Right ventricle myocardium superior (tissue), 1 donor: ENCODE measurements at regions not wholly inside any gene's neighbourhood (a gene's known extent, or its start where the extent isn't known, plus 50 kb on each side); places are given as distances from the start of the nearest gene placed in this dataset.

Source experiments
- ATAC-seq: fragments of 200-7000 bp; cut with Tn5 transposase; one replicate; pipeline ENCODE4 v1.9.1; 2020; ENCODE audit warnings: mild to moderate bottlenecking; ENCODE audit not compliant: poor library complexity
- DNase-seq: peaks from one replicate; pipeline ENCODE4 v3.0.0-alpha.2; 2020
- intact Hi-C: fragments of 100-400 bp; cut with DNase I; formaldehyde crosslinking; loops from one replicate; pipeline ENCODE4 v1.11.2; 2022
- donor health status: DM: no; HTN: yes; CAD: no; lungs with severe emphysema.

GRCh38 chr3:86743233-86743632 lies 247.7 kb downstream of the VGLL3 start:
- intact Hi-C loops, result no loop called here

GRCh38 chr3:86740751-86741150 lies 250.2 kb downstream of the VGLL3 start:
- intact Hi-C loops, result no loop called here
- no peak for DNase-seq
- no peak for ATAC-seq

More at GRCh38 chr3:86743233-86743632, 247.7 kb downstream of the VGLL3 start:
- ATAC-seq (no peak), DNase-seq (no peak)

- intact Hi-C loops, result no loop called here
- no peak for ATAC-seq
Measured at GRCh38 chr3:86739244-86739643, 251.7 kb downstream of the VGLL3 start.

GRCh38 chr3:86738684-86739083 lies 252.3 kb downstream of the VGLL3 start:
- ATAC-seq, result no peak
- no peak for DNase-seq
- intact Hi-C loops, result no loop called here

More at GRCh38 chr3:86739244-86739643, 251.7 kb downstream of the VGLL3 start:
- DNase-seq, result no peak

- ATAC-seq, result no peak
- no peak for DNase-seq
- intact Hi-C loops, result no loop called here
Measured at GRCh38 chr3:86737517-86737916, 253.4 kb downstream of the VGLL3 start.

GRCh38 chr3:86733257-86733656 lies 257.7 kb downstream of the VGLL3 start:
- intact Hi-C loops, result no loop called here
- ATAC-seq (no peak), DNase-seq (no peak)

GRCh38 chr3:86731501-86731901 lies 259.4 kb downstream of the VGLL3 start:
- no peak for ATAC-seq
- intact Hi-C loops, result no loop called here
- DNase-seq, result peak; percentile 26

- DNase-seq, result no peak
- intact Hi-C loops, result no loop called here
- no peak for ATAC-seq
Measured at GRCh38 chr3:86723433-86723832, 267.5 kb downstream of the VGLL3 start.

GRCh38 chr3:86711634-86712033 lies 279.3 kb downstream of the VGLL3 start:
- ATAC-seq (no peak), DNase-seq (no peak)
- intact Hi-C loops, result no loop called here

- DNase-seq (no peak), ATAC-seq (no peak)
- intact Hi-C loops, result no loop called here
Measured at GRCh38 chr3:86708893-86709292, 282.1 kb downstream of the VGLL3 start.

GRCh38 chr3:86702381-86702958 lies 288.5 kb downstream of the VGLL3 start:
- DNase-seq, result no peak
- no peak for ATAC-seq
- intact Hi-C loops, result no loop called here

- ATAC-seq (no peak), DNase-seq (no peak)
- intact Hi-C loops, result no loop called here
Measured at GRCh38 chr3:86695752-86696151, 295.2 kb downstream of the VGLL3 start.

- intact Hi-C loops, result no loop called here
- no peak for ATAC-seq
- DNase-seq, result no peak
Measured at GRCh38 chr3:86673991-86674390, 317.0 kb downstream of the VGLL3 start.

- intact Hi-C loops, result no loop called here
- ATAC-seq, result no peak
- DNase-seq, result no peak
Measured at GRCh38 chr3:86661817-86662216, 329.1 kb downstream of the VGLL3 start.

GRCh38 chr3:86658876-86659275 lies 332.1 kb downstream of the VGLL3 start:
- DNase-seq (no peak), ATAC-seq (no peak)
- intact Hi-C loops, result no loop called here

- intact Hi-C loops, result no loop called here
- ATAC-seq (no peak), DNase-seq (no peak)
Measured at GRCh38 chr3:86654806-86655460, 336.0 kb downstream of the VGLL3 start.

GRCh38 chr3:86653661-86654205 lies 337.2 kb downstream of the VGLL3 start:
- DNase-seq (no peak), ATAC-seq (no peak)
- intact Hi-C loops, result no loop called here

- DNase-seq, result no peak
- intact Hi-C loops, result no loop called here
- no peak for ATAC-seq
Measured at GRCh38 chr3:86648087-86648486, 342.9 kb downstream of the VGLL3 start.

- DNase-seq, result no peak
- intact Hi-C loops, result no loop called here
- ATAC-seq, result no peak
Measured at GRCh38 chr3:86645756-86646155, 345.2 kb downstream of the VGLL3 start.

- ATAC-seq (no peak), DNase-seq (no peak)
- intact Hi-C loops, result no loop called here
Measured at GRCh38 chr3:86634361-86634760, 356.6 kb downstream of the VGLL3 start.

GRCh38 chr3:86629511-86629910 lies 361.4 kb downstream of the VGLL3 start:
- no peak for DNase-seq
- intact Hi-C loops, result no loop called here

More at GRCh38 chr3:86629511-86629910, 361.4 kb downstream of the VGLL3 start:
- ATAC-seq, result no peak
